Subcutaneous abdominal adipose tissue (tissue), 5 donors: ENCODE measurements at regions not wholly inside any gene's neighbourhood (a gene's known extent, or its start where the extent isn't known, plus 50 kb on each side); places are given as distances from the start of the nearest gene placed in this dataset.

ENCODE experiments used
- H3K27ac ChIP-seq: one replicate; pipeline ENCODE4 v1.7.0; 2013; ENCODE audit warnings: low read depth, mild to moderate bottlenecking, inconsistent platforms, low read length, moderate library complexity
- H3K27me3 ChIP-seq, 5 donors: one replicate each; pipeline ENCODE4 v1.7.0; 2013; ENCODE audit warnings: low read length in 5 of 5, inconsistent platforms in 1 of 5; ENCODE audit not compliant: control insufficient read depth in 5 of 5, insufficient read depth in 4 of 5
- H3K36me3 ChIP-seq, 5 donors: one replicate each; pipeline ENCODE4 v1.7.0; 2013; ENCODE audit warnings: low read length in 5 of 5; ENCODE audit not compliant: control insufficient read depth in 5 of 5, insufficient read depth in 5 of 5
- H3K4me1 ChIP-seq, 5 donors: one replicate each; pipeline ENCODE4 v1.7.0; 2013; ENCODE audit warnings: low read length in 5 of 5, mild to moderate bottlenecking in 3 of 5, moderate library complexity in 1 of 5; ENCODE audit not compliant: control insufficient read depth in 5 of 5, insufficient read depth in 5 of 5
- H3K4me3 ChIP-seq, 5 donors: one replicate each; pipeline ENCODE4 v1.7.0; 2013; ENCODE audit warnings: low read length in 5 of 5, low read depth in 1 of 5
- H3K9ac ChIP-seq, 5 donors: one replicate each; pipeline ENCODE4 v1.7.0; 2013; ENCODE audit warnings: low read length in 5 of 5, mild to moderate bottlenecking in 4 of 5, moderate library complexity in 3 of 5
- H3K9me3 ChIP-seq, 5 donors: one replicate each; pipeline ENCODE4 v1.7.0; 2013; ENCODE audit warnings: low read length in 5 of 5; ENCODE audit not compliant: control insufficient read depth in 5 of 5
- donor health status: healthy.
- donor health status: healthy.
- donor health status: healthy.
- donor health status: healthy.
- donor health status: healthy.

- no peak overlapping the region for H3K27ac ChIP-seq
- no peak overlapping the region for H3K4me3 ChIP-seq
- H3K27me3 ChIP-seq: no peaks in the 10 kb centered on the region
- no peaks in the 10 kb centered on the region for H3K36me3 ChIP-seq
- H3K4me1 ChIP-seq: no peaks in the 10 kb centered on the region
- H3K9me3 ChIP-seq: peaks cover 0 to 59% (median 31%) of the 10 kb centered on the region in 5 donors
- no peak overlapping the region for H3K9ac ChIP-seq
Observed at GRCh38 chr16:35752012-35752772, 2292.8 kb downstream of the TP53TG3F start.

- Histone ChIP-seq H3K4me3 (no peak overlapping the region), H3K36me3 (no peaks in the 10 kb centered on the region), H3K4me1 (no peaks in the 10 kb centered on the region), H3K27me3 (no peaks in the 10 kb centered on the region), H3K27ac (no peak overlapping the region), H3K9me3 (peaks cover 0 to 52% (median 24%) of the 10 kb centered on the region in 5 donors), H3K9ac (no peak overlapping the region)
Observed at GRCh38 chr16:35752773-35753558, 2293.6 kb downstream of the TP53TG3F start.

- Histone ChIP-seq H3K9me3 (peaks cover 0 to 48% (median 18%) of the 10 kb centered on the region in 5 donors), H3K4me1 (no peaks in the 10 kb centered on the region)
Observed at GRCh38 chr16:35753559-35754390, 2294.4 kb downstream of the TP53TG3F start.

GRCh38 chr16:35754391-35755369 lies 2295.3 kb downstream of the TP53TG3F start:
- Histone ChIP-seq H3K27ac (no peak overlapping the region), H3K27me3 (no peaks in the 10 kb centered on the region), H3K9me3 (peaks cover 0 to 38% (median 10%) of the 10 kb centered on the region in 5 donors), H3K9ac (no peak overlapping the region), H3K4me1 (no peaks in the 10 kb centered on the region), H3K4me3 (no peak overlapping the region), H3K36me3 (no peaks in the 10 kb centered on the region)

More at GRCh38 chr16:35753559-35754390, 2294.4 kb downstream of the TP53TG3F start:
- Histone ChIP-seq H3K4me3 (no peak overlapping the region), H3K9ac (no peak overlapping the region), H3K36me3 (no peaks in the 10 kb centered on the region), H3K27ac (no peak overlapping the region), H3K27me3 (no peaks in the 10 kb centered on the region)

- no peaks in the 10 kb centered on the region for H3K4me1 ChIP-seq
- H3K9me3 ChIP-seq: peaks cover 3 to 62% (median 39%) of the 10 kb centered on the region in 5 donors
- H3K27me3 ChIP-seq: peaks cover 0 to 2% (median 0%) of the 10 kb centered on the region in 5 donors
- H3K36me3 ChIP-seq: no peaks in the 10 kb centered on the region
- H3K9ac ChIP-seq: no peak overlapping the region
- peak overlapping the region in 1 of 5 donors; percentile 5 for H3K4me3 ChIP-seq
- H3K27ac ChIP-seq: no peak overlapping the region
Observed at GRCh38 chr16:35788381-35788780, 2329.0 kb downstream of the TP53TG3F start.

- H3K27me3 ChIP-seq: peaks cover 0 to 2% (median 0%) of the 10 kb centered on the region in 5 donors
- no peak overlapping the region for H3K9ac ChIP-seq
- H3K9me3 ChIP-seq: peaks cover 3 to 62% (median 53%) of the 10 kb centered on the region in 5 donors
- no peak overlapping the region for H3K4me3 ChIP-seq
- H3K4me1 ChIP-seq: no peaks in the 10 kb centered on the region
- H3K36me3 ChIP-seq: no peaks in the 10 kb centered on the region
- no peak overlapping the region for H3K27ac ChIP-seq
Observed at GRCh38 chr16:35792516-35793285, 2333.3 kb downstream of the TP53TG3F start.

- H3K4me3 ChIP-seq: no peak overlapping the region
- no peak overlapping the region for H3K27ac ChIP-seq
- H3K9ac ChIP-seq: no peak overlapping the region
- no peaks in the 10 kb centered on the region for H3K4me1 ChIP-seq
- H3K9me3 ChIP-seq: peaks cover 0 to 56% (median 45%) of the 10 kb centered on the region in 5 donors
- peaks cover 0 to 2% (median 0%) of the 10 kb centered on the region in 5 donors for H3K27me3 ChIP-seq
- H3K36me3 ChIP-seq: no peaks in the 10 kb centered on the region
Observed at GRCh38 chr16:35793601-35794000, 2334.2 kb downstream of the TP53TG3F start.

GRCh38 chr16:35794896-35795295 lies 2335.5 kb downstream of the TP53TG3F start:
- Histone ChIP-seq H3K4me1 (no peaks in the 10 kb centered on the region), H3K9ac (no peak overlapping the region), H3K4me3 (peak overlapping the region in 2 of 5 donors; percentile 6 to 22), H3K9me3 (peaks cover 0 to 63% (median 47%) of the 10 kb centered on the region in 5 donors), H3K27ac (no peak overlapping the region), H3K36me3 (no peaks in the 10 kb centered on the region), H3K27me3 (peaks cover 0 to 2% (median 0%) of the 10 kb centered on the region in 5 donors)
